Choroid plexus epithelial cell (primary cell): ENCODE measurements at regions not wholly inside any gene's neighbourhood (a gene's known extent, or its start where the extent isn't known, plus 50 kb on each side); places are given as distances from the start of the nearest gene placed in this dataset.

ENCODE experiments used
- DNase-seq: peaks from one replicate; pipeline ENCODE4 v3.0.0-alpha.2; 2010; ENCODE audit warnings: low read depth
- H3K4me3 ChIP-seq: 2 replicates; pipeline ENCODE4 v1.5.1; 2011; ENCODE audit warnings: low read depth, mild to moderate bottlenecking, control low read depth, low read length, moderate library complexity
- CTCF ChIP-seq: conservative IDR thresholded peaks from 2 replicates; pipeline ENCODE4 v1.5.1; 2011; ENCODE audit warnings: low read depth, mild to moderate bottlenecking, control low read depth, inconsistent platforms, low read length, moderate library complexity

- TF ChIP-seq CTCF: no peak
- DNase-seq: no peak
Observed at GRCh38 chr7:155881471-155882350, 69.4 kb upstream of the SHH start.

GRCh38 chr7:155880721-155881120 lies 68.5 kb upstream of the SHH start:
- no peak for TF ChIP-seq CTCF
- no peak for DNase-seq
- H3K4me3 ChIP-seq: no peak overlapping the region

More at GRCh38 chr7:155881471-155882350, 69.4 kb upstream of the SHH start:
- H3K4me3 ChIP-seq: no peak overlapping the region

GRCh38 chr7:155879592-155879991 lies 67.3 kb upstream of the SHH start:
- TF ChIP-seq CTCF: no peak
- DNase-seq: no peak

GRCh38 chr7:155878674-155879073 lies 66.4 kb upstream of the SHH start:
- DNase-seq: no peak
- no peak overlapping the region for H3K4me3 ChIP-seq
- TF ChIP-seq CTCF: no peak

More at GRCh38 chr7:155879592-155879991, 67.3 kb upstream of the SHH start:
- H3K4me3 ChIP-seq: no peak overlapping the region

- DNase-seq: no peak
- no peak for TF ChIP-seq CTCF
- no peak overlapping the region for H3K4me3 ChIP-seq
Observed at GRCh38 chr7:155878250-155878649, 66.0 kb upstream of the SHH start.

GRCh38 chr7:155877167-155877566 lies 64.9 kb upstream of the SHH start:
- no peak for DNase-seq

More at GRCh38 chr7:155877167-155877566, 64.9 kb upstream of the SHH start:
- no peak overlapping the region for H3K4me3 ChIP-seq
- no peak for TF ChIP-seq CTCF
